Right renal pelvis (tissue), 4 donors: ENCODE measurements at regions not wholly inside any gene's neighbourhood (a gene's known extent, or its start where the extent isn't known, plus 50 kb on each side); places are given as distances from the start of the nearest gene placed in this dataset.

Experiments
- DNase-seq, 4 donors: peaks; one replicate each; pipeline ENCODE4 v3.0.0-alpha.2; 2013; ENCODE audit warnings: low read depth in 4 of 4, low spot score in 3 of 4, missing footprints in 1 of 4

DNA sequence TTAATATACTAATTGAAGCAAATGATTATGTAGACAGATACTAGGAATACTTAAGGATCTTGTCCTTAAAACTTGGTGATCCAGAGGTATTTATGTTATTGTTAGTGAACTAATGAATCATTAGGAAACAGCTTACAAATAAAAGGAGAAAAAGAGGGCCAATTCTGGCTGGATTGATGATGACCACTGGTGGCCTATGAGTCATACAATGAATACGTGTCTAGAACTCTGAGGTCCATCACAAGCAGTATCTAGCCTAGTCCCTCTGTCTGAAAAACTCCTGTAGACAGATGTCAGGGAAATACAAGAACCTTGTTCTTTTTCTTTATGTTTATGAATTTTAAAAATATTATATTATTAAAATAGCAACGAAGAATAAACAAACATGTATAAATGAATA, 51.7 kb upstream of the RTL1 start:
- DNase-seq = no peak

DNA sequence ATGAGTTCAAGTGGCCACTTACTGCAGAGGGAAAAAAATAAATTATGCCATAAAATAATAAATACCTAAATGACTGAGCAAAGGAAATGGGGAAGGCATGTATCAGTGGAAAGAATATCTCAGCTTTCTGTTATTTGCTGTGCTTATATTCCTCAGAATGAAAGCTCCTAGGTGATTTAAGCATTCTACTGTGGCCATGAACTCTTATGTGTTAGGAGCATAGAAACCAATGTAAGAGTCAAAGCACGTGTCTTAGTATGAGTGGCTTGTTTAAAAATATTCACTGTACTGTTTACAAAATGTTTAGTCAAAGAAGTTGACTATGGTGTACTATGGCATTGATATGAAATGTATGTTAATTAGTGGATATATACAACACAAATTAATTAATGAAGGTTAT, 59.0 kb upstream of the RTL1 start:
- no peak for DNase-seq

DNA sequence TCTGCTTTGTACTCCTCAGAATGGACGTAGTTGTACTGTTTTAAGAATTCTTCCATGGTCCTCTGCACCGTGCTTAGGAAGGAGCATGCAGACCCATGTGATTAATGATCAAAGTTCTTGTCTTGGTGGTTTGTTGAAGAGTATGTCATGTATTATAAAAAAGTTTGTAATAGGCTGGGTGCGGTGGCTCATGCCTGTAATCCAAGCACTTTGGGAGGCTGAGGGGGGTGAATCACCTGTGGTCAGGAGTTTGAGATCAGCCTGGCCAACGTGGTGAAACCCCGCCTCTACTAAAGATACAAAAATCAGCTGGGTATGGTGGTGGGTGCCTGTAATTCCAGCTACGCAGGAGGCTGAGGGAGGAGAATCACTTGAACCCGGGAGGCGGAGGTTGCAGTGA, 61.8 kb upstream of the RTL1 start:
- no peak for DNase-seq

DNA sequence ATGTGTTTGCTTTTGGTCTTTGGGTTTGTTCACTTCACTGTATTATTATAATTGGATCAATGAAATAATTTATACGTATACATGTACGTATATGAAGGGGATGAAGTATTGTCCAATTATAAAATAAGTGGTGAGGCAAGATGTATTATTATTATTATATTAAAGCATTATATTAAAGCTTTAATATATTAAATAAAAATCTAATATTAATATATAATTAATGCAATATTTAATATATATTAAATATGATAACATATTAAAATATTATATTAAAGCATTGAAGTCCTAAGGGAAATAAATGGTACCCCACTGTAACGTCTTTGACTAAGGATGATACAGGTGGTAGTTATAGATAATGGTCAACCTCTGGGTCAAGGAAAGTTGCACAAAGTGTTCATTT, 63.7 kb upstream of the RTL1 start:
- no peak for DNase-seq

DNA sequence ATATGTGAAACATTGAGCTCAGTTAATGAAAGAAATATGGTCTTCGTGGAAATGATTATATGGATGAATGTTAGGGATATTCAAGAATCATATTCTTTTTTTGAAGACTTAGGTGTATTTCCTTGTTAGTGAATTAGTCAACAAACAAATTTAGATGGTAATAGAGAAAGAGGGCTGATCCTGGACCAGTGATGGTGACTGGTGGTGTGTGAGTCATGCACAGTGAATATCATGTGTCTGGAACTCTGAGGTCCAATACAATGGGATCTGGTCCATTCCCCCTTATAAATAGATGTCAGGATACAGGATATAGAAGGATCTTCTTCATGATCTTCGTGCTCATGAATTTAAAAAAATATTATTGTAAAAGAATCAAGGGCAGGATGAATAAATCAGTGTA, 64.4 kb upstream of the RTL1 start:
- no peak for DNase-seq

DNA sequence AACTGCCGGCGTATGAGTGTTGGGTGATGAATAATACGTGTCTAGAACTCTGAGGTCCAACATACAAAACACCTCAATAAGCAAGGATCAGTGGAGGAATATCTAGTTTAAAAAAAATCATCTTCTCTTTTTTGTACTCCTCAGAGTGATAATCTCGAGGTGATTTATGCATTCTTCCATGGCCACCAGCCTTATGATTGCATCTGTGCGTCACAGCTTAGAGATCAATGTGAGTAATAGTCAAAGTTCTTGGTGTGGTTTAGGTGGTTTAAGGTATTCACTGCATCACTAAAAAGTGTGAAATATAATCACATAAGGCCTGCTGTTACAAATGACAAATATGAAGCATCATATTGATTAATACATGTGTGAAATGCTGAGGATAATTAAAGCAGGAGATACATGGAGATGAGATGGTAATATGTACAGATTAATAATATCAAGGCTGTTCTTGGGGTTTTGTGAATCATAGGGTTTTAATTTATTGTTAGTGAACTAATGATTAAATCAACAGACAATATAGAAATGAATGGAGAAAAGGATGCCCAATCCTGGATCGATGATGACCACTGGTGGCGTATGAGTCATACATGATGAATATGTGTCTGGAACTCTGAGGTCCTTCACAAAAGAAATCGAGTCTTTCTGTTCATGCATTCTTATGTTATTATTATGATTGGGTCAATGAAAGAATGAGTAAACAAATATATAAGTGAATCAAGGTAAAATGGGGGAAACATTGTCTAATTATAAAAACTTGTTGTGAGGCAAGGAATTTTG, 68.8 kb upstream of the RTL1 start:
- no peak for DNase-seq

DNA sequence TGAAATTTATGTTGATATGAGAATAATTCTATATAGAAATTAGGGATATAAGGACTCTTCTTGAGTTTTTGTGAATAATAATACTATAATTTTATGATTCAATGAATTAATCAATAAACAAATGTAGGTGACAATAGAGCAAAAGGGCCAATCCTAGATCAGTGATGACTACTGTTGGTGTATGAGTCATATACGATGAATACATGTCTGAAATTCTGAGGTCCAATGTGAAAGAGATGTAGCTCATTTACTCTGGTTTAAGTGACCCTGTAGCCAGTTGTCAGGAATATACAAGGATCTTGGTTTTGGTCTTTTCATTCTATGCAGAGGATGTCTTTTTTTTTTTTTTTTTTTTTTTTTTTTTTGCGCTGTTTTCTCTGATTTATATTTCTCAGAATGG, 72.1 kb upstream of the RTL1 start:
- no peak for DNase-seq

DNA sequence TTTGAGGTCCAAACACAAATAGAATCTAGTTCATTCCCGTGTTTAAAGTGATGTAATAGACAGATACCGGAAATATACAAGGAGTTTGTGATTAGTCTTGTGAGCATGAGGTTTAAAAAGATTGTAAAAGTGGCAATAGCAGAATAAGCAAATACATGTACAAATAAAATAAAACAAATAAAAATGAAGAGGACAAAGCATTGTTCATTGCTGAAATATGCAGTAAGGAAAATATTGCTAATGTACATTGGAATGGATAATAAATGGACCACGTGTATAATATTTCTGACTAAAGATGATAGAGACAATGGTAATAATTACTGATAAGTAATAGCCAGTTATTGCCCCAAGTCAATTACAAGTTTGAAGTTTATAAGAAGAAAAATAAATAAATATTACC, 75.6 kb upstream of the RTL1 start:
- DNase-seq = no peak

DNA sequence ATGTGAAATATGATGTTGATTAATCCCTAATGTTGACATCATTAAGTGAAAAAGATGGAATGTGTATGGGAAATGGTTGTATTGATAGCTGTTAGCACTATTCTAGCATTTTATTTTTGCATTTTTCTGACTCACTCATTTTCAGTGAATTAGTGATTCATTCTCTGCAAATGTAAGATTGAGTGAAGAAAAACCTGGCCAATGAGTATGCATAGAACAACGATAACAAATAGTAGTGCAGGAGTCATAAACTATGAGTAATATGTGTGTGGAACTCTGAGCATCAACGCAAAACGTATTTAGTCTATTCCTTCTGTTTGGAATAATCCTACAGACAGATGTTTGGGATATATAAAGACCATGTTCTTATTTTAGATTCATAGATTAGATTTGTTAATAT, 76.3 kb upstream of the RTL1 start:
- DNase-seq = no peak

DNA sequence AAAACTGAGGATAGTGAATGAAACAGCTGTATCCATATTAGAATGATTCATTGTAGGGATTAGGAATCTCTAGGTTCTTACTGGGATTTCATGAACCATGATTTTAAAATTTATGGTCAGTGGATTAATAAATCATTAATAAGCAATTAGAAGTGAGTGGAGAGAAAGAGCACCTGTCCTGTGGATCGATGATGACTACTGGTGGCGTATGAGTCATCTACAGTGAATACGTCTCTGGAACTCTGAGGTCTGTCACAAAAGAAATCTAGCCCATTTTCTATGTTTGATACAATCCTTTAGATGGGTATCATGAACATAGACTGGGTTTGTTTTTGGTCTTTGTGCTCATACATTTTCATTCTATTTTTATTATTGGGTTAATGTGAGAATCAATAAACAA, 77.3 kb upstream of the RTL1 start:
- no peak for DNase-seq

DNA sequence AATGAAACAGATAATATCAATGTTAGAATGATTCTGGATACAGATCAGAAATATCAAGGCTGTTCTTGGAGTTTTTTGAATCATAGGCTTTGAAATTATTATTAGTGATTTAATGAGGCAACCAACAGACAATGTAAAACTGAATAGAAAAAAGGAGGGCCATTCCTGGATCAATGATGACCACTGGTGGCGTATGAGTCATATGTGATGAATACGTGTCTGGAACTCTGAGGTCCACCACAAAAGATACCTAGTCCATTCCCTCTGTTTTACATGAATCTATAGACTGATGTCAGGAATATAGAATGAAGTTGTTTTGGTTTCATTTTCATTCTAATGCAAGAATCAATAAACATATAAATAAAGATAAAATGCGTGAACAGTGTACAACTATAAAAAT, 78.3 kb upstream of the RTL1 start:
- no peak for DNase-seq

DNA sequence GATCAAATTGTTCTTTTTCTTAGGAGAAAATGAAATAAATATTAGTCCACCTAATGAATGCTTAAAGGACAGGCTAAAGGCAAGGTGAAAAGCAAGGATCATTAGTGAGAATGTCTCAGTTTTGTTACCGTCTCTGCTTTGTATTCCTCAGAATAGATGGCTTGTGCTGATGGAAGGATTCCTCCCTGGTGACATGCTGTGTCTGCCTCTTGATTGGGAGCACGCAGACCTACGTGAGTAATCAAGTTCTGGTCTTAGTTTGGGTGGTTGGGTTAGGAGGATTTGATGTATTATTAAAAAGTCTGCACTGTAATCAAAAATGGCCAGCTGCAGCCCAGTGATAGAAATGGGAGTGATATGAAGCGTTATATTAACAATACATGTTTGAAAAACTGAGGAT, 78.8 kb upstream of the RTL1 start:
- DNase-seq = no peak

DNA sequence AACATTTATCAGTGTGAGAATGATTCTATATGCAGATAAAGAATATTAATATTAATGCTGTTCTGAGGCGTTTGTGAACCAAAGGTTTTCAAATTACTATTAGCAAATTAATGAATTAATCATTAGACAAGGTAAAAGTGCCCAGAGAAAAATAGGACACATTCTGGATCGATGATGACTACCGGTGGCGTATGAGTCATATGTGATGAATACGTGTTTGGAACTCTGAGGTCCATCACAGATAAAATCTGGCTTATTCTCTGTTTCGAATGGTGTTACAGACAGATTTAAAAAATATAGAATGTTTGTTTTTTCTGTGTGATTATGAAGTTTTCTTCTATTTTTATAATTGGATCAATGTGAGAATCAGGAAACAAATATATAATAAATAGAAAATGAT, 79.2 kb upstream of the RTL1 start:
- DNase-seq = no peak

DNA sequence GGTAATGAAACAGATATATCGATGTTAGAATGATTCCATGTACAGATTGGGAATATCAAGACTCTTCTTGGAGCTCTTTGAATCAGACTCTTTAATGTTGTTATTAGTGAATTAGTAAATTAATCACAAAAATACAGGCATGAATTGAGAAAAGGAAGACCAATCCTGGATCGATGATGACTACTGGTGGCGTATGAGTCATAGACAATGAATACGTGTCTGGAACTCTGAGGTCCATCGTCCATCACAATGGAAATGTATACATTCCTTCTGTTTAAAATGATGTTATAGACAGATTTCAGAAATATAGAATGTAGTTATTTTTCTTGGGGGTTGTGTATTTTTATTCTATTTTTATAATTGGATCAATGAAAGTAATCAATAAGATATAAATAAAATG, 80.2 kb upstream of the RTL1 start:
- no peak for DNase-seq

DNA sequence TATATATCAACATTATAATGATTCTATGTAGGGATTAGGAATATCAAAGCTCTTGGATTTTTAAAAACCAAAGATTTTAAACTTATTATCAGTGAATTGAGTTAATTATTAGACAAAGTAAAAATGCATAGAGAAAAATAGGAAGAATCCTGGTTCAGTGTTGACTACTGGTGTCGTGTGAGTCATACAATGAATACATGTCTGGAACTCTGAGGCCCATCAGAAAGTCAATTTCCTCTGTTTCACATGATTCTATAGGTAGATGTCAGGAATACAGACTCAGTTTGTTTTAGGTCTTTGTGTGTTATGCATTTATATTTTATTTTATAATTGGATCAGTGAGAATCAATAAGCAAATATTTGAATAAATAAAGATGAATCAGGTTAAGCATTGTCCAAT, 84.5 kb upstream of the RTL1 start:
- no peak for DNase-seq

DNA sequence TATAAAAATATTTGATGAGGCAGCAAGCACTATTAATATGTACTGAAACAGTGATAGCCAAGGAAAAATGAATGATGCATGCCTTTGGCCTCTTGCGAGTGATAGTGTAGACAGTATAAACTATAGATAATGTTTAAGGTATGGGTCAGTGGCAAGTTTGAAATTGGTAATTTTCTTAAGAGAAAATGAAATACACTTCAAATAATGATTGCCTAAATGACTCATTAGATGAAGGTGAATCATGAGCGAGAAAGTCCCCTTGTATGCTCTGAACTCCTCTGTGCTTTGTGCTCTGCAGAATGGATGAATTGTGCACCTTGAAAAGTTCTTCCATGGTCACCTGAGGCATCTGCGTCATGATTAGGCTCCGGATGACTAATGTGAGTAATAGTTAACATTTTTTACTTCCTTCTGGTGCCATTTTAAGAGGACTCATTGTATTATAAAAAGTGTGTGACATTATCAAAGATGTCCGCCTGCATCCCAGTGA, 84.9 kb upstream of the RTL1 start:
- no peak for DNase-seq

DNA sequence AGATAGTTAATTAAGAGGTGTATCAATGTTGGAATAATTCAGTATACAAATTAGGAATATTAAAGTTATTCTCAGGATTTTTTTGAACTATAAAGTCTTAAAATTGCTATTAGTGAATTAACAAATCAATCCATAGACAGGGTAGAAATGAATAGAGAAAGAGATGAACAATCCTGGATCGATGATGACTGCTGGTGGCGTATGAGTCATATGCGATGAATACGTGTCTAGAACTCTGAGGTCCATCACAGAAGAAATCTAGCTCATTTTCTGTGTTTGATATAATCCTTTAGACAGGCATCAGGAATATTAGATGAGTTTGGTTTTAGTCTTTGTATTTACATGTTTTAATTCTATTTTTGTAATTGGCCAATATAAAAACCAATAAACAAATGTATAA, 85.4 kb upstream of the RTL1 start:
- no peak for DNase-seq

DNA sequence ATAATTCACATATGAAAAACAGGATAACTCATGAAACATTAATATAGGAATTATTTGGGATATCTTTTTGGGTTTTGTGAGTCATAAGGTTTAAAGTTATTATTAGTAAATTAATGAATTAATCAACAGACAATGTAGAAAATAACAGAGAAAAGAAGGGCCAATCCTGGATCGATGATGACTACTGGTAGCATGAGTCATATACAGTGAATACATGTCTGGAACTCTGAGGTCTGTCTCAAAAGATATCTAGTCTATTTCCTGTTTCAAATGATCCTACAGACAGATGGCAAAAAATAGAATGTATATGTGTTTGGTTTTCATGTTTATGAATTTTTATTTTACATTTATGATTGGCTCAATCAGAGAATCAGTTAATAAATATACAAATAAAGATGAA, 86.4 kb upstream of the RTL1 start:
- DNase-seq = no peak

DNA sequence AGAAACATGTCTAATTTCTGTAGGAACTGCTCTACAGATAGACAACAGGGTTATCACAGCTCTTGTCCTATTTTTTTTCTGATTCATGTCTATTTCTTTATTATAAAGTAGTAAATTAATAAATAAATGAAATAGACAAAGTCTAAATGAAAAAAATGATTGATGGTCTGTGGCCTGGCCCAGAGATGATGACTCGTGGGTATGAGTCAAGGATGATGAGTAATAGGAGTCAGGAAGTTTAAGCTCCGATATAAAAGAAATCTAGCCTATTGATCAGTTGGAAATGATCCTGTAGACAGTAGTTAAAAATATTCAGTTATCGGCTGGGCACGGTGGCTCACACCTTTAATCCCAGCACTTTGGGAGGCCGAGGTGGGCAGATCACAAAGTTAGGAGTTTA, 90.6 kb upstream of the RTL1 start:
- DNase-seq = no peak

DNA sequence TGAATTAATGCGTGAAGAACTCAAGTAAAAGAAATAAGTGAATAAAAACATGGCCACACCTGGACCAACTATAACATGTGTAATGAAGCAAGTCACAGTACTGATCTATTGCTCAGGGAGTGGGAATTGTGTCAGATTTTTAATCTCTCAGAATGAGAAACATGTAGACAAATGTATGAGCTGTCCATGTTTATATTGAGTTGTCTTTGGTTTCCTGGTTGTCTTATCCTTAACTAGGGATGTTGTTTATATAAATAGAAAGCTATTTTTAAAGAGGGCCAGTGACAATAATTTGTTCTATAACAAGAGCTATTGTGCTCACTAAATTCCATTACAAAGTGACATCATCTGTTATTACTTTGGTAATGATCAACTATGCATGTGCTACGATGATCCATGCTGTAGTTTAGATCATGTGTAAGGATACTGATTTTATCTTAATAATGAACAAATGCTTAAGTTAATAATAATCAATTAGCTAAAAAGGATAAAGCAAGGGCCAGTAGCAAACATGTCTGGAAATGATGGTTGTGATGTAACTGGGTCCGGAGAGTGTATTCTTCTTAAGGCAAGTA, 91.3 kb upstream of the RTL1 start:
- DNase-seq = no peak

DNA sequence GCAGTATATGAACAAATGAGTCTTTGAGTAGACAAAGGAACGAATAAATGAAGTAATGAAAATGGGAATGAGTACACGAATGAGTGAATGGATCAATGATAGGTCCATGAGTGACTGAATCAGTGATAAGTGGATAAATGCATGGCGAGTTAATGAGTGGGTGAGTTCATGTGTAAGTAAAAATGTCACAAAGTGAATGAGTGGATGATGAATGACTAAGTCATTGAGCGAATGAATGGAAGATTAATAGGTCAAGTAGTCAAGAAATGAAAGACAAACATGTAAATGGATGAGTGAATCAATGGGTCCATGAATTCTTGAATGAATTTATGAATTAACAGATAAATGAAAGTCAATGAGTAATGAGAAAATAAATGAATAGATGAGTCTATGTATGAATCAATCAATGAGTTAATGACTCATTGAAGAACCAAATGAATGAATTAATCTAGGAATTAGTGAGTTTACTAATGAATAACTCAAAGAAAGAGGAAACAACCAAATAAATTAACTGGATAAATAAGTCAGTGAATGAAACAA, 97.3 kb upstream of the RTL1 start:
- no peak for DNase-seq

DNA sequence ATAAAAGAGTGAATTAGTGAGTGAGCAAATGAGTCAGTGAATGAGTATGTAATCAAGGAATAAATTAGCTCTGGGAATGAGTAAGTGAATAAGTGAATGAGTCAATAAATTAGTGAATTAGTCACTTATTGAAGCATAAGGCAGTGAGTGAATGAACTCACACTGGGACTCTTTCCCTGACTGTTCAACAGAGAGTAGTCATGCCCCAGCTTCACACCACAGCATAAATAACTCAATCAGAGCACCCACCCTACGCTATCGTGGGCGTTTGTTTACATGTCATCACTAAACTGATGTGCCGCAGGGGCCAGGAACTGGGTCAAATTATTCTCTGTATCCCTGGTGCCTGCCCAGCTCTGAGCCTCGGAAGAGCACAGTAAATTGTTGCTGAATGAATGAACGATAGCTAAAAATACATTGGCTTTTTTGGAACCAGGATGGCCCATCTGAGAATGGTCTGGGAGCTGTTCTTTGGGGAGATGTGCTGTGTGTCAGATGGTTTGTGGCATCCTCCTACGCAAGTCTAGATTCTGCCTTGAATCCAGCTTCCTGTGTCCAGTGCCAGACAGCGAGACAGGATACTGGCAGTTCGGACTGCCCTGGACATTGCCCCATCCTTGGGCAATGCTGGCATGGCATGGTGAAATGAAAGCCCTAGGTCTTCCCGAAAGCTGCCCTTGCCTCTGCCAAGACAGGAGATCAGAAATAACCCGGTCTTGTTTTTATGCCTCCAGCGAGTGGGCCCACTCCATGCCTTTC, 98.0 kb upstream of the RTL1 start:
- DNase-seq = no peak
